ENCODE measurements at regions not wholly inside any gene's neighbourhood (a gene's known extent, or its start where the extent isn't known, plus 50 kb on each side); places are given as distances from the start of the nearest gene placed in this dataset.

- TF ChIP-seq CTCF (IDR thresholded peaks at IDR 0.05): no peak
- no peak for DNase-seq
These were observed 82.3 kb downstream of the JRKL start for GRCh38 chr11:96472085-96472484.

GRCh38 chr11:96474263-96474662 lies 84.5 kb downstream of the JRKL start:
- Mint-ChIP-seq H3K27me3 (ENCODE audit: insufficient read depth) (no peaks in the 10 kb centered on the region; the same call in 1 of the 2 replicates), H3K4me3 (no peak overlapping the region), H3K36me3 (ENCODE audit: low read depth) (no peaks in the 10 kb centered on the region), H3K4me1 (ENCODE audit: low read depth) (0 out of 2 replicates have a peak, but pooled peaks cover 5% of the 10 kb centered on the region), H3K27ac (no peak overlapping the region), H3K9me3 (peaks cover 3% of the 10 kb centered on the region; the same call in 1 of the 2 replicates)
- no peak for DNase-seq
- no peak for TF ChIP-seq CTCF (IDR thresholded peaks at IDR 0.05)

More at GRCh38 chr11:96472085-96472484, 82.3 kb downstream of the JRKL start:
- Mint-ChIP-seq H3K36me3 (ENCODE audit: low read depth) (no peaks in the 10 kb centered on the region), H3K4me1 (ENCODE audit: low read depth) (0 out of 2 replicates have a peak, but pooled peaks cover 5% of the 10 kb centered on the region), H3K27ac (no peak overlapping the region), H3K9me3 (no peaks in the 10 kb centered on the region; the same call in 1 of the 2 replicates), H3K4me3 (no peak overlapping the region), H3K27me3 (ENCODE audit: insufficient read depth) (no peaks in the 10 kb centered on the region; the same call in 1 of the 2 replicates)

GRCh38 chr11:96481204-96481603 lies 91.4 kb downstream of the JRKL start:
- Mint-ChIP-seq H3K4me1 (ENCODE audit: low read depth) (no peaks in the 10 kb centered on the region), H3K9me3 (0 out of 2 replicates have a peak, but pooled peaks cover 3% of the 10 kb centered on the region), H3K4me3 (no peak overlapping the region), H3K27ac (no peak overlapping the region), H3K27me3 (ENCODE audit: insufficient read depth) (no peaks in the 10 kb centered on the region), H3K36me3 (ENCODE audit: low read depth) (no peaks in the 10 kb centered on the region)
- TF ChIP-seq CTCF (IDR thresholded peaks at IDR 0.05): no peak
- DNase-seq: no peak

GRCh38 chr11:96481771-96482170 lies 92.0 kb downstream of the JRKL start:
- no peaks in the 10 kb centered on the region for H3K4me1 Mint-ChIP-seq (ENCODE audit: low read depth)
- no peaks in the 10 kb centered on the region for H3K27me3 Mint-ChIP-seq (ENCODE audit: insufficient read depth)
- DNase-seq: no peak
- H3K4me3 Mint-ChIP-seq: no peak overlapping the region
- TF ChIP-seq CTCF (IDR thresholded peaks at IDR 0.05): no peak
- H3K36me3 Mint-ChIP-seq (ENCODE audit: low read depth): no peaks in the 10 kb centered on the region
- 0 out of 2 replicates have a peak, but pooled peaks cover 3% of the 10 kb centered on the region for H3K9me3 Mint-ChIP-seq
- H3K27ac Mint-ChIP-seq: no peak overlapping the region

GRCh38 chr11:96482193-96482592 lies 92.4 kb downstream of the JRKL start:
- H3K9me3 Mint-ChIP-seq: 0 out of 2 replicates have a peak, but pooled peaks cover 3% of the 10 kb centered on the region
- H3K4me1 Mint-ChIP-seq (ENCODE audit: low read depth): no peaks in the 10 kb centered on the region
- no peak overlapping the region for H3K4me3 Mint-ChIP-seq
- no peak for DNase-seq
- no peaks in the 10 kb centered on the region for H3K27me3 Mint-ChIP-seq (ENCODE audit: insufficient read depth)
- H3K27ac Mint-ChIP-seq: no peak overlapping the region
- no peaks in the 10 kb centered on the region for H3K36me3 Mint-ChIP-seq (ENCODE audit: low read depth)
- no peak for TF ChIP-seq CTCF (IDR thresholded peaks at IDR 0.05)
